Neuronal stem cell (in vitro differentiated cells): ENCODE measurements at regions not wholly inside any gene's neighbourhood (a gene's known extent, or its start where the extent isn't known, plus 50 kb on each side); places are given as distances from the start of the nearest gene placed in this dataset.

ENCODE experiments used
- DNase-seq: peaks from one replicate; pipeline ENCODE4 v3.0.0-alpha.2; 2013; ENCODE audit warnings: low spot score
- H2AFZ ChIP-seq: one replicate; pipeline ENCODE4 v1.6.1; 2013; ENCODE audit warnings: mild to moderate bottlenecking, low read length, inconsistent platforms
- H2AK5ac ChIP-seq: 2 replicates; pipeline ENCODE4 v1.6.1; 2013; ENCODE audit warnings: low read depth, mild to moderate bottlenecking, inconsistent platforms, low read length, moderate library complexity, mixed read lengths
- H2BK120ac ChIP-seq: 2 replicates; pipeline ENCODE4 v1.6.1; 2013; ENCODE audit warnings: low read depth, mild to moderate bottlenecking, inconsistent platforms, low read length, moderate library complexity, mixed read lengths
- H2BK12ac ChIP-seq: one replicate; pipeline ENCODE4 v1.6.1; 2013; ENCODE audit warnings: low read length, inconsistent platforms
- H2BK15ac ChIP-seq: 2 replicates; pipeline ENCODE4 v1.6.1; 2013; ENCODE audit warnings: mild to moderate bottlenecking, low read length, inconsistent platforms, mixed read lengths
- H2BK5ac ChIP-seq: one replicate; pipeline ENCODE4 v1.6.1; 2013; ENCODE audit warnings: inconsistent platforms, mild to moderate bottlenecking, low read length, moderate library complexity
- H3K14ac ChIP-seq: one replicate; pipeline ENCODE4 v1.6.1; 2013; ENCODE audit warnings: low read length, inconsistent platforms
- H3K18ac ChIP-seq: 2 replicates; pipeline ENCODE4 v1.6.1; 2013; ENCODE audit warnings: low read length, inconsistent platforms
- H3K23ac ChIP-seq: 2 replicates; pipeline ENCODE4 v1.6.1; 2013; ENCODE audit warnings: low read depth, mild to moderate bottlenecking, mixed read lengths, low read length, inconsistent platforms; ENCODE audit not compliant: poor library complexity
- H3K27ac ChIP-seq: replicated peaks from 3 replicates; pipeline ENCODE4 v1.5.1; 2013; ENCODE audit warnings: low read length, inconsistent platforms
- H3K27me3 ChIP-seq, 3 experiments: 2 replicates each; pipeline ENCODE4 v1.6.1; 2013; ENCODE audit warnings: low read length in 3 of 3, mild to moderate bottlenecking in 2 of 3, inconsistent platforms in 1 of 3, low read depth in 1 of 3, mixed read lengths in 1 of 3, moderate library complexity in 1 of 3; ENCODE audit not compliant: control insufficient read depth in 3 of 3, insufficient read depth in 3 of 3
- H3K36me3 ChIP-seq, 2 donors: replicated peaks in 1 of 2; 2 replicates each; pipeline ENCODE4 v1.6.1; 2013; ENCODE audit warnings: low read length in 2 of 2; ENCODE audit not compliant: control insufficient read depth in 2 of 2, insufficient read depth in 2 of 2
- H3K4ac ChIP-seq: 2 replicates; pipeline ENCODE4 v1.6.1; 2013; ENCODE audit warnings: inconsistent platforms, mild to moderate bottlenecking, low read length, moderate library complexity
- H3K4me1 ChIP-seq, 2 donors: 1 replicate in 1 of 2; 2 replicates in 1 of 2; pipeline ENCODE4 v1.6.1; 2013; ENCODE audit warnings: low read length in 2 of 2, low read depth in 1 of 2; ENCODE audit not compliant: control insufficient read depth in 2 of 2, insufficient read depth in 1 of 2
- H3K4me2 ChIP-seq: one replicate; pipeline ENCODE4 v1.6.1; 2013; ENCODE audit warnings: mild to moderate bottlenecking, low read length, inconsistent platforms; ENCODE audit not compliant: insufficient read depth, poor library complexity, severe bottlenecking
- H3K4me3 ChIP-seq, 2 donors: 2 replicates each; pipeline ENCODE4 v1.5.1; 2013; ENCODE audit warnings: low read length in 2 of 2, mild to moderate bottlenecking in 2 of 2, inconsistent platforms in 1 of 2, moderate library complexity in 1 of 2
- H3K79me1 ChIP-seq: one replicate; pipeline ENCODE4 v1.6.1; 2013; ENCODE audit warnings: low read depth, mild to moderate bottlenecking, inconsistent platforms, low read length, moderate library complexity
- H3K9ac ChIP-seq: one replicate; pipeline ENCODE4 v1.6.1; 2013; ENCODE audit warnings: mild to moderate bottlenecking, low read depth, low read length, inconsistent platforms; ENCODE audit not compliant: poor library complexity
- H3K9me3 ChIP-seq, 2 donors: replicated peaks in 1 of 2; 2 replicates each; pipeline versions ENCODE3 to v1.6.1; 2013; ENCODE audit warnings: low read length in 2 of 2, mild to moderate bottlenecking in 2 of 2, inconsistent platforms in 1 of 2, low read depth in 1 of 2, mixed read lengths in 1 of 2, moderate library complexity in 1 of 2; ENCODE audit not compliant: control insufficient read depth in 2 of 2, insufficient read depth in 1 of 2
- H4K8ac ChIP-seq: one replicate; pipeline ENCODE4 v1.6.1; 2013; ENCODE audit warnings: low read depth, mild to moderate bottlenecking, inconsistent platforms, low read length, moderate library complexity
- H4K91ac ChIP-seq: one replicate; pipeline ENCODE4 v1.6.1; 2013; ENCODE audit warnings: low read length, low read depth, mild to moderate bottlenecking, inconsistent platforms; ENCODE audit not compliant: poor library complexity
- WGBS, 2 donors: extraction: QIAGEN DNeasy Blood & Tissue Kit; methylation state at CpG; one replicate each; pipeline ENCODE4 v1.1.7; 2013; ENCODE audit warnings: missing lambda C conversion rate in 2 of 2, mixed read lengths in 1 of 2; ENCODE audit not compliant: insufficient read length in 2 of 2, insufficient replicate concordance in 1 of 2; ENCODE audit errors: extremely low coverage in 2 of 2; 5-methylcytosine and 5-hydroxymethylcytosine counted together

GRCh38 chr2:17282826-17283225 is 235.4 kb downstream of the RAD51AP2 start:
- H3K79me1 ChIP-seq, result no peaks in the 10 kb centered on the region
- H2BK15ac ChIP-seq, result no peak overlapping the region
- H3K4me1 ChIP-seq, result no peaks in the 10 kb centered on the region
- H3K9me3 ChIP-seq, result no peaks in the 10 kb centered on the region
- H3K36me3 ChIP-seq, result no peaks in the 10 kb centered on the region
- H2BK5ac ChIP-seq, result no peak overlapping the region
- H2BK12ac ChIP-seq, result no peak overlapping the region
- no peak overlapping the region for H3K4me3 ChIP-seq
- H4K91ac ChIP-seq, result no peak overlapping the region
- no peak overlapping the region for H2BK120ac ChIP-seq
- H2AK5ac ChIP-seq, result no peak overlapping the region
- no peak overlapping the region for H3K23ac ChIP-seq
- H4K8ac ChIP-seq, result no peak overlapping the region
- no peak overlapping the region for H3K14ac ChIP-seq
- no peaks in the 10 kb centered on the region for H3K27me3 ChIP-seq
- H3K4me2 ChIP-seq, result no peak overlapping the region
- no peak overlapping the region for H3K4ac ChIP-seq
- no peak overlapping the region for H2AFZ ChIP-seq
- DNase-seq, result no peak
- H3K18ac ChIP-seq, result no peak overlapping the region
- WGBS, 2 donors, result no CpG with 5 or more reads among the region's 5 CpGs
- H3K27ac ChIP-seq, result no peak overlapping the region
- no peak overlapping the region for H3K9ac ChIP-seq

GRCh38 chr2:17282245-17282644 is 236.0 kb downstream of the RAD51AP2 start:
- H3K9me3 ChIP-seq, result no peaks in the 10 kb centered on the region
- no peak overlapping the region for H3K4ac ChIP-seq
- no peak overlapping the region for H3K23ac ChIP-seq
- H2AK5ac ChIP-seq, result no peak overlapping the region
- no peak for DNase-seq
- no peak overlapping the region for H4K8ac ChIP-seq
- no peak overlapping the region for H2BK15ac ChIP-seq
- H3K18ac ChIP-seq, result no peak overlapping the region
- no peak overlapping the region for H2BK12ac ChIP-seq
- no peaks in the 10 kb centered on the region for H3K79me1 ChIP-seq
- no peak overlapping the region for H3K4me2 ChIP-seq
- no peak overlapping the region for H3K14ac ChIP-seq
- H3K27ac ChIP-seq, result no peak overlapping the region
- H2BK120ac ChIP-seq, result no peak overlapping the region
- H3K9ac ChIP-seq, result no peak overlapping the region
- no peak overlapping the region for H4K91ac ChIP-seq
- H3K4me1 ChIP-seq, result no peaks in the 10 kb centered on the region
- H3K36me3 ChIP-seq, result no peaks in the 10 kb centered on the region
- no peak overlapping the region for H3K4me3 ChIP-seq
- no CpG with 5 or more reads among the region's 1 CpG for WGBS, 2 donors
- H2BK5ac ChIP-seq, result no peak overlapping the region
- H3K27me3 ChIP-seq, result no peaks in the 10 kb centered on the region
- no peak overlapping the region for H2AFZ ChIP-seq

DNA sequence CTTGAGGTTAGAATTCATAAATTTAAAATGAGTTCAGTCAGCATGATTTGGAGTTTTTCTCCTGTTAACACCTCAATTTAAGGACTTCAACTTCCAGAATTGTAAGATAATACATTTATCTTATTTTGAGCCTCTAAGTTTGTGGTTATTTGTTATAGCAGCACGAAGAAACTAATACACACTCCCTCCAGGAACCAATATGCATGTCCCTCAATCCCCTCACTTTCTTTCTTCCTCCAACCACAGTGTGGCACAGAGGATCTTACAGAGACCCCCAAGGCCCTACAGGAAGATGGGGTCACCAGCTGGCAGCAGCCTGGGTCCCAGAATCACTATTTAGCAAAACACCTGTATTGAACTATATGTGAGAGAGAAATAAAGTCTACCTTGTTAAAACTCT is 242.0 kb downstream of the RAD51AP2 start:
- H2BK12ac ChIP-seq, result no peak overlapping the region
- no peak overlapping the region for H2AFZ ChIP-seq
- H3K79me1 ChIP-seq, result no peaks in the 10 kb centered on the region
- H3K4ac ChIP-seq, result no peak overlapping the region
- no peak overlapping the region for H4K91ac ChIP-seq
- no peaks in the 10 kb centered on the region for H3K27me3 ChIP-seq
- H3K4me1 ChIP-seq, result no peaks in the 10 kb centered on the region
- H2AK5ac ChIP-seq, result no peak overlapping the region
- H3K4me2 ChIP-seq, result no peak overlapping the region
- H3K27ac ChIP-seq, result no peak overlapping the region
- H2BK120ac ChIP-seq, result no peak overlapping the region
- no peak for DNase-seq
- no peak overlapping the region for H3K4me3 ChIP-seq
- no peak overlapping the region for H2BK15ac ChIP-seq
- WGBS, 2 donors, result no CpG with 5 or more reads among the region's 1 CpG
- no peak overlapping the region for H4K8ac ChIP-seq
- no peaks in the 10 kb centered on the region for H3K36me3 ChIP-seq
- H3K9ac ChIP-seq, result no peak overlapping the region
- H3K9me3 ChIP-seq, result no peaks in the 10 kb centered on the region
- H3K23ac ChIP-seq, result no peak overlapping the region
- H3K18ac ChIP-seq, result no peak overlapping the region
- H3K14ac ChIP-seq, result no peak overlapping the region
- H2BK5ac ChIP-seq, result no peak overlapping the region

GRCh38 chr2:17272652-17273525 is 245.4 kb downstream of the RAD51AP2 start:
- no peak overlapping the region for H3K9ac ChIP-seq
- no peak overlapping the region for H2BK120ac ChIP-seq
- no peak for DNase-seq
- no peak overlapping the region for H3K14ac ChIP-seq
- H2AK5ac ChIP-seq, result no peak overlapping the region
- no peaks in the 10 kb centered on the region for H3K27me3 ChIP-seq
- no peaks in the 10 kb centered on the region for H3K79me1 ChIP-seq
- H2BK15ac ChIP-seq, result no peak overlapping the region
- no peak overlapping the region for H4K91ac ChIP-seq
- no CpG with 5 or more reads among the region's 8 CpGs for WGBS, 2 donors
- H3K9me3 ChIP-seq, result no peaks in the 10 kb centered on the region
- no peak overlapping the region for H2BK12ac ChIP-seq
- no peaks in the 10 kb centered on the region for H3K4me1 ChIP-seq
- no peaks in the 10 kb centered on the region for H3K36me3 ChIP-seq
- no peak overlapping the region for H3K4me2 ChIP-seq
- no peak overlapping the region for H2AFZ ChIP-seq
- no peak overlapping the region for H4K8ac ChIP-seq
- no peak overlapping the region for H3K23ac ChIP-seq
- no peak overlapping the region for H3K4ac ChIP-seq
- H3K4me3 ChIP-seq, result no peak overlapping the region
- no peak overlapping the region for H3K27ac ChIP-seq
- no peak overlapping the region for H2BK5ac ChIP-seq
- H3K18ac ChIP-seq, result no peak overlapping the region
